Adrenal gland (tissue), 5 donors: ENCODE measurements at regions not wholly inside any gene's neighbourhood (a gene's known extent, or its start where the extent isn't known, plus 50 kb on each side); places are given as distances from the start of the nearest gene placed in this dataset.

Experiments
- POLR2A ChIP-seq, 2 donors: fragments of 450-650 bp; IDR thresholded peaks; one replicate each; pipeline ENCODE4 v1.6.1; 2017; ENCODE audit warnings: antibody characterized with exemption in 2 of 2, mild to moderate bottlenecking in 2 of 2, moderate library complexity in 1 of 2
- TF ChIP-seq, protein P1 (sequence below), 6 experiments: fragments of 450-650 bp in 4 of 6; fragments of 200-600 bp in 2 of 6; sonication (generic) in 1 of 6; IDR thresholded peaks; 1 replicate in 5 of 6; 2 replicates in 1 of 6; pipeline versions ENCODE4 v1.5.1 to v1.8.0; 2016 to 2021; ENCODE audit warnings: antibody characterized with exemption in 6 of 6, mild to moderate bottlenecking in 2 of 6, moderate library complexity in 1 of 6
- donor health status: DM: no; HTN: no; CAD: no.

DNA sequence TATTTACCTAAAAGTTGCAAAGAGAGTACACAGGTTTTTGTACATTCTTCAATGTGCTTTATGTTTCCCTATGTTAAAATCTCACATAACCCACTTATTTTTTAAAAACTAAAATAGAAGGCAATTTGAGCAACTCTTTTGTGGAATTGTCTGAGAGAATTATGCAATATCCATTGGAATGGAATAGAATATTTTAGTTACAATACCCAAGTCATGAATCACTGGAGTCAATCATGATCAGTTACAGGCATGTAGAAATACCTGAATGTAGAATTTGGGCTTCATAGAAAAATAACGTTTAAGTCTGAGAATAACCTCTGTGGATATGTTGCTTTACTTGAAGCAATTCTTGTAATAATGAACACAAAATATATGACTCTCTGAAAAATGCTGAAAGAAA lies 143.3 kb downstream of the FGF10 start:
- no peak for TF ChIP-seq POLR2A (IDR thresholded peaks at IDR 0.05)
- TF ChIP-seq, protein P1, sequence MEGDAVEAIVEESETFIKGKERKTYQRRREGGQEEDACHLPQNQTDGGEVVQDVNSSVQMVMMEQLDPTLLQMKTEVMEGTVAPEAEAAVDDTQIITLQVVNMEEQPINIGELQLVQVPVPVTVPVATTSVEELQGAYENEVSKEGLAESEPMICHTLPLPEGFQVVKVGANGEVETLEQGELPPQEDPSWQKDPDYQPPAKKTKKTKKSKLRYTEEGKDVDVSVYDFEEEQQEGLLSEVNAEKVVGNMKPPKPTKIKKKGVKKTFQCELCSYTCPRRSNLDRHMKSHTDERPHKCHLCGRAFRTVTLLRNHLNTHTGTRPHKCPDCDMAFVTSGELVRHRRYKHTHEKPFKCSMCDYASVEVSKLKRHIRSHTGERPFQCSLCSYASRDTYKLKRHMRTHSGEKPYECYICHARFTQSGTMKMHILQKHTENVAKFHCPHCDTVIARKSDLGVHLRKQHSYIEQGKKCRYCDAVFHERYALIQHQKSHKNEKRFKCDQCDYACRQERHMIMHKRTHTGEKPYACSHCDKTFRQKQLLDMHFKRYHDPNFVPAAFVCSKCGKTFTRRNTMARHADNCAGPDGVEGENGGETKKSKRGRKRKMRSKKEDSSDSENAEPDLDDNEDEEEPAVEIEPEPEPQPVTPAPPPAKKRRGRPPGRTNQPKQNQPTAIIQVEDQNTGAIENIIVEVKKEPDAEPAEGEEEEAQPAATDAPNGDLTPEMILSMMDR (IDR thresholded peaks at IDR 0.05), result no peak
